Colonic mucosa (tissue), 4 donors: ENCODE measurements at regions not wholly inside any gene's neighbourhood (a gene's known extent, or its start where the extent isn't known, plus 50 kb on each side); places are given as distances from the start of the nearest gene placed in this dataset.
A peak's percentile ranks its signal among the peaks of the same experiment; 100 is the strongest.

Source experiments
- DNase-seq: peaks from one replicate; pipeline ENCODE4 v3.0.0-alpha.2; 2020
- H3K27ac ChIP-seq: fragments of 200-600 bp; one replicate; pipeline ENCODE4 v1.8.0; 2021
- H3K27me3 ChIP-seq: fragments of 200-600 bp; one replicate; pipeline ENCODE4 v1.8.0; 2021
- H3K36me3 ChIP-seq: fragments of 200-600 bp; one replicate; pipeline ENCODE4 v1.8.0; 2021
- H3K4me1 ChIP-seq: fragments of 200-600 bp; one replicate; pipeline ENCODE4 v1.8.0; 2021; ENCODE audit warnings: mild to moderate bottlenecking
- H3K4me3 ChIP-seq: fragments of 200-600 bp; one replicate; pipeline ENCODE4 v1.8.0; 2021
- H3K9ac ChIP-seq, 2 donors: one replicate each; pipeline ENCODE4 v1.7.0; 2013; ENCODE audit warnings: control low read depth in 2 of 2, low read depth in 2 of 2, low read length in 2 of 2
- H3K9me3 ChIP-seq: fragments of 200-600 bp; one replicate; pipeline ENCODE4 v1.8.0; 2021
- CTCF ChIP-seq: fragments of 200-600 bp; IDR thresholded peaks from one replicate; pipeline ENCODE4 v1.8.0; 2022; ENCODE audit warnings: antibody characterized with exemption, mild to moderate bottlenecking
- intact Hi-C: fragments of 100-400 bp; cut with DNase I; formaldehyde crosslinking; loops from one replicate; pipeline ENCODE4 v1.14.1; 2022
- donor health status: healthy.
- donor health status: DM: no; HTN: no; CAD: no.
- donor health status: DM: no; HTN: no; CAD: no.

GRCh38 chr2:16015210-16015902 lies 75.0 kb downstream of the MYCN start:
- Histone ChIP-seq H3K9me3 (no peaks in the 10 kb centered on the region), H3K9ac (no peak overlapping the region), H3K36me3 (no peaks in the 10 kb centered on the region), H3K27ac (no peak overlapping the region), H3K4me3 (no peak overlapping the region), H3K27me3 (peaks cover 4% of the 10 kb centered on the region), H3K4me1 (peaks cover 12% of the 10 kb centered on the region)
- intact Hi-C loops: no loop called here
- no peak for TF ChIP-seq CTCF
- DNase-seq: no peak

- H3K4me1 ChIP-seq: peaks cover 12% of the 10 kb centered on the region
- no peak overlapping the region for H3K27ac ChIP-seq
- H3K9me3 ChIP-seq: no peaks in the 10 kb centered on the region
- peaks cover 4% of the 10 kb centered on the region for H3K27me3 ChIP-seq
- intact Hi-C loops: no loop called here
- no peaks in the 10 kb centered on the region for H3K36me3 ChIP-seq
- DNase-seq: no peak
- no peak overlapping the region for H3K9ac ChIP-seq
- no peak overlapping the region for H3K4me3 ChIP-seq
- TF ChIP-seq CTCF: no peak
These were observed 74.5 kb downstream of the MYCN start for GRCh38 chr2:16014802-16015201.

GRCh38 chr2:16014041-16014787 lies 73.9 kb downstream of the MYCN start:
- peaks cover 12% of the 10 kb centered on the region for H3K4me1 ChIP-seq
- peaks cover 4% of the 10 kb centered on the region for H3K27me3 ChIP-seq
- H3K9me3 ChIP-seq: no peaks in the 10 kb centered on the region
- peak; percentile 77 for DNase-seq
- no peak for TF ChIP-seq CTCF
- H3K36me3 ChIP-seq: no peaks in the 10 kb centered on the region
- no peak overlapping the region for H3K4me3 ChIP-seq
- H3K9ac ChIP-seq: no peak overlapping the region
- H3K27ac ChIP-seq: no peak overlapping the region
- intact Hi-C loops: no loop called here

GRCh38 chr2:16013359-16013911 lies 73.1 kb downstream of the MYCN start:
- Histone ChIP-seq H3K4me1 (peaks cover 12% of the 10 kb centered on the region), H3K9ac (no peak overlapping the region), H3K36me3 (no peaks in the 10 kb centered on the region), H3K27me3 (peaks cover 4% of the 10 kb centered on the region), H3K27ac (peak overlapping the region; percentile 36), H3K4me3 (no peak overlapping the region), H3K9me3 (no peaks in the 10 kb centered on the region)
- TF ChIP-seq CTCF: no peak
- peak; percentile 27 for DNase-seq
- intact Hi-C loops: no loop called here

- Histone ChIP-seq H3K4me3 (no peak overlapping the region), H3K36me3 (no peaks in the 10 kb centered on the region), H3K27me3 (peaks cover 4% of the 10 kb centered on the region), H3K9ac (no peak overlapping the region), H3K9me3 (no peaks in the 10 kb centered on the region), H3K27ac (peak overlapping the region; percentile 36), H3K4me1 (peaks cover 12% of the 10 kb centered on the region)
- intact Hi-C loops: no loop called here
- TF ChIP-seq CTCF: no peak
- peak; percentile 77 for DNase-seq
These were observed 72.4 kb downstream of the MYCN start for GRCh38 chr2:16012626-16013358.
